ENCODE measurements at regions not wholly inside any gene's neighbourhood (a gene's known extent, or its start where the extent isn't known, plus 50 kb on each side); places are given as distances from the start of the nearest gene placed in this dataset.

- TF ChIP-seq CTCF (IDR thresholded peaks at IDR 0.05; ENCODE audit: insufficient read depth, low read length) (no peak), GABPA (IDR thresholded peaks at IDR 0.05; ENCODE audit: low read depth) (no peak), SPI1 (IDR thresholded peaks at IDR 0.05; ENCODE audit: borderline replicate concordance, low read depth) (no peak), REST (IDR thresholded peaks at IDR 0.05; ENCODE audit: insufficient replicate concordance, low read depth) (no peak), POLR2AphosphoS5 (IDR thresholded peaks at IDR 0.05; ENCODE audit: low read depth) (no peak)
- no peak overlapping the region for H3K4me3 ChIP-seq (replicated peaks; ENCODE audit: insufficient read depth, low read length)
- no peaks in the 10 kb centered on the region for H3K27me3 ChIP-seq (ENCODE audit: insufficient read depth, poor library complexity, severe bottlenecking)
- no peak overlapping the region for H3K27ac ChIP-seq (replicated peaks)
- DNase-seq (ENCODE audit: low read depth in 1 of 2, low spot score in 1 of 2), result no peak
Observed at GRCh38 chr14:84131924-84132323, 1398.0 kb upstream of the FLRT2 start.

GRCh38 chr14:84144166-84144565 lies 1385.8 kb upstream of the FLRT2 start:
- H3K27ac ChIP-seq (replicated peaks), result no peak overlapping the region
- no peaks in the 10 kb centered on the region for H3K27me3 ChIP-seq (ENCODE audit: insufficient read depth, poor library complexity, severe bottlenecking)
- no peak overlapping the region for H3K4me3 ChIP-seq (replicated peaks; ENCODE audit: insufficient read depth, low read length)
- DNase-seq (ENCODE audit: low read depth in 1 of 2, low spot score in 1 of 2), result no peak
- no peak for TF ChIP-seq POLR2AphosphoS5 (IDR thresholded peaks at IDR 0.05; ENCODE audit: low read depth)

GRCh38 chr14:84152452-84152851 lies 1377.5 kb upstream of the FLRT2 start:
- DNase-seq (ENCODE audit: low read depth in 1 of 2, low spot score in 1 of 2), result no peak
- no peak overlapping the region for H3K4me3 ChIP-seq (replicated peaks; ENCODE audit: insufficient read depth, low read length)
- no peak for TF ChIP-seq CTCF (IDR thresholded peaks at IDR 0.05; ENCODE audit: insufficient read depth, low read length)
- TF ChIP-seq GABPA (IDR thresholded peaks at IDR 0.05; ENCODE audit: low read depth), result no peak
- H3K27me3 ChIP-seq (ENCODE audit: insufficient read depth, poor library complexity, severe bottlenecking), result no peaks in the 10 kb centered on the region
- no peak overlapping the region for H3K27ac ChIP-seq (replicated peaks)

GRCh38 chr14:84162633-84163032 lies 1367.3 kb upstream of the FLRT2 start:
- TF ChIP-seq SPI1 (IDR thresholded peaks at IDR 0.05; ENCODE audit: borderline replicate concordance, low read depth), result no peak
- no peaks in the 10 kb centered on the region for H3K27me3 ChIP-seq (ENCODE audit: insufficient read depth, poor library complexity, severe bottlenecking)
- H3K27ac ChIP-seq (replicated peaks), result no peak overlapping the region
- DNase-seq (ENCODE audit: low read depth in 1 of 2, low spot score in 1 of 2), result no peak
- no peak overlapping the region for H3K4me3 ChIP-seq (replicated peaks; ENCODE audit: insufficient read depth, low read length)

- no peaks in the 10 kb centered on the region for H3K27me3 ChIP-seq (ENCODE audit: insufficient read depth, poor library complexity, severe bottlenecking)
- H3K27ac ChIP-seq (replicated peaks), result no peak overlapping the region
- TF ChIP-seq GABPA (IDR thresholded peaks at IDR 0.05; ENCODE audit: low read depth) (no peak), SPI1 (IDR thresholded peaks at IDR 0.05; ENCODE audit: borderline replicate concordance, low read depth) (no peak), CTCF (IDR thresholded peaks at IDR 0.05; ENCODE audit: insufficient read depth, low read length) (no peak), POLR2AphosphoS5 (IDR thresholded peaks at IDR 0.05; ENCODE audit: low read depth) (no peak), REST (IDR thresholded peaks at IDR 0.05; ENCODE audit: insufficient replicate concordance, low read depth) (no peak)
- no peak for DNase-seq (ENCODE audit: low read depth in 1 of 2, low spot score in 1 of 2)
- H3K4me3 ChIP-seq (replicated peaks; ENCODE audit: insufficient read depth, low read length), result no peak overlapping the region
Observed at GRCh38 chr14:84167026-84167425, 1362.9 kb upstream of the FLRT2 start.
